HG03460 (cell line): ENCODE measurements at regions not wholly inside any gene's neighbourhood (a gene's known extent, or its start where the extent isn't known, plus 50 kb on each side); places are given as distances from the start of the nearest gene placed in this dataset.
"Not testable (repeated sequence)": the region's sequence is repeated elsewhere in the genome, so short reads cannot be mapped to it uniquely, and the experiment has no call there.

ENCODE experiments used
- ATAC-seq: cut with Tn5 transposase; IDR thresholded peaks from one replicate; pipeline ENCODE4 v1.9.1; 2021; ENCODE audit not compliant: unreplicated experiment

GRCh38 chr6:112575309-112575834 lies 228.2 kb downstream of the RFPL4B start:
- ATAC-seq: no peak

- no peak for ATAC-seq
Measured at GRCh38 chr6:112576423-112576822, 229.3 kb downstream of the RFPL4B start.

GRCh38 chr6:112579601-112580000 lies 232.5 kb downstream of the RFPL4B start:
- no peak for ATAC-seq

GRCh38 chr6:112581015-112581414 lies 233.9 kb downstream of the RFPL4B start:
- no peak for ATAC-seq

- ATAC-seq: no peak
Measured at GRCh38 chr6:112590326-112590725, 243.2 kb downstream of the RFPL4B start.

- no peak for ATAC-seq
Measured at GRCh38 chr6:112591329-112591728, 244.2 kb downstream of the RFPL4B start.

GRCh38 chr6:112592159-112592558 lies 245.0 kb downstream of the RFPL4B start:
- no peak for ATAC-seq

- ATAC-seq: no peak
Measured at GRCh38 chr6:112594886-112595594, 247.9 kb downstream of the RFPL4B start.

- no peak for ATAC-seq
Measured at GRCh38 chr6:112595841-112596240, 248.7 kb downstream of the RFPL4B start.

GRCh38 chr6:112597176-112597575 lies 250.0 kb downstream of the RFPL4B start:
- no peak for ATAC-seq

GRCh38 chr6:112600168-112600567 lies 253.0 kb downstream of the RFPL4B start:
- ATAC-seq: no peak

GRCh38 chr6:112603726-112604125 lies 256.6 kb downstream of the RFPL4B start:
- ATAC-seq: no peak

GRCh38 chr6:112606656-112607435 lies 259.7 kb downstream of the RFPL4B start:
- no peak for ATAC-seq

- ATAC-seq: not testable (repeated sequence)
Measured at GRCh38 chr6:112608925-112609324, 261.8 kb downstream of the RFPL4B start.

GRCh38 chr6:112613410-112613809 lies 266.3 kb downstream of the RFPL4B start:
- no peak for ATAC-seq

- ATAC-seq: no peak
Measured at GRCh38 chr6:112618849-112619248, 271.7 kb downstream of the RFPL4B start.

- no peak for ATAC-seq
Measured at GRCh38 chr6:112620812-112621569, 273.9 kb downstream of the RFPL4B start.

GRCh38 chr6:112622036-112622435 lies 274.9 kb downstream of the RFPL4B start:
- no peak for ATAC-seq

- peak; percentile 65 for ATAC-seq
Measured at GRCh38 chr6:112626468-112627082, 279.4 kb downstream of the RFPL4B start.

GRCh38 chr6:112634376-112634775 lies 287.2 kb downstream of the RFPL4B start:
- no peak for ATAC-seq
